HG02798 (cell line): ENCODE measurements at regions not wholly inside any gene's neighbourhood (a gene's known extent, or its start where the extent isn't known, plus 50 kb on each side); places are given as distances from the start of the nearest gene placed in this dataset.

Experiments
- ATAC-seq: cut with Tn5 transposase; IDR thresholded peaks from one replicate; pipeline ENCODE4 v1.9.1; 2021; ENCODE audit warnings: mild to moderate bottlenecking; ENCODE audit not compliant: unreplicated experiment, poor library complexity

GRCh38 chr4:141391771-141392170 lies 171.1 kb downstream of the ZNF330 start:
- no peak for ATAC-seq

DNA sequence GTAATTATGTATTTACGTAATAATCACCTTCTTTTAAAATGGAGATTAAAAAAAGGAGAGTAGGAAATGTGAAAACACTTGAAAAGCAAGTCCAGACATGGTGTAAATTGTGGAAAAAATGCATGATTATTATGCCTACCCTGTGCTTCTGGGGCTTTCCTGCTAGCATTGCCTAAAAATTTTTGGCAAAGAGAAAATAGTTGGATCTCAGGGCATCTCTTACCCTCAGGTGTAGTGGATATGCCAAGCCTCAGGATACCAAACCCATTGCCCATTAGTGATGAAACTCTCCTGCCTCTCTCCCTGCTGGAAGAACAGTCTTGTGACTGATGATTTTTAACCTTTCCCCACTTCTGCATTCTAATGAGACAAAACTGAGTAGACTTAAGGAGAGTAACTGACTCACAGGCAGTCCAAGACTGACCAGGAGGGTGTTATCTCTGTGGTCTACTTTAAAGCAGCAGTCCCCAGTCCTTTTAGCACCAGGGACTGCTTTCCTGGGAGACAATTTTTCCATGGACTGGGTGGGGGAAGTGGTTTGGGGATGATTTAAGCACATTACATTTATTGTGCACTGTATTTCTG lies 174.6 kb downstream of the ZNF330 start:
- ATAC-seq: no peak

GRCh38 chr4:141395919-141396318 lies 175.2 kb downstream of the ZNF330 start:
- no peak for ATAC-seq

- no peak for ATAC-seq
These were observed 182.0 kb downstream of the ZNF330 start for GRCh38 chr4:141402712-141403111.

DNA sequence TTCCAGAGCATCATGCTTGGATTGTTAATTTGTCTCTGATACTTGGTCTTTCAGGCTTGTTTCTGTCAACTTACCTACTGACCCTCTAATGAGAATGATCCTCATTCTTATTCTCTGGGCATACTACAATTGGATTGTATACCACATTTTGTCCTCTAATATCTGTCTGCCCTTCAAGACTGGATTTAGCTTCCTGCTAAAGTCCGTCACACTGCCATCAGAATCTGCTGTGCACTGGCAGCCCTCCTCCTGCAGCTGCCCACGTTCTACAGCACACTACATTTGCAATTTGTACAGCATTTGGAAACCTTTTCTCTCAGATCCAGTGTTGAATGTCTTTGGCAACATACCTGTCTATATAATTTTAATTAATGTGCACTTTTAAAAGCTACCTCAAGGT lies 183.1 kb downstream of the ZNF330 start:
- no peak for ATAC-seq

DNA sequence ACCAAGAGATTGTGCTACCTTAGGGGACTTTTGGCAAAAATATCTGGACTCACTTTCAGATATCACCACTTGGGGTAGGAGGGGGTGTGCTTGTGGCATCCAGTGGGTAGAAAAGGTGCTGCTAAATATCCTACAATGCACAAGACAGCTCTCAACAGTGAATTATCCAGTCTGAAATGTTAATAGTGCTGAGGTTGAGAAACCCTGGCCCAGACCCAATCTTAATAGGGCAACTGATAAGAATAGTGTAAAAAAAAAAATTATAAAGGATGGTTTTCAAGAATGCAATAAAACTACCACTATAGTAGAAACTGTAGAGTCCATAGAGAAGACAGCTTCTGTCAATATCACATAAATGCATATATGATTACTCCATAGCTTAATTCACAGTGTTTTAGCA lies 185.5 kb downstream of the ZNF330 start:
- ATAC-seq: no peak

DNA sequence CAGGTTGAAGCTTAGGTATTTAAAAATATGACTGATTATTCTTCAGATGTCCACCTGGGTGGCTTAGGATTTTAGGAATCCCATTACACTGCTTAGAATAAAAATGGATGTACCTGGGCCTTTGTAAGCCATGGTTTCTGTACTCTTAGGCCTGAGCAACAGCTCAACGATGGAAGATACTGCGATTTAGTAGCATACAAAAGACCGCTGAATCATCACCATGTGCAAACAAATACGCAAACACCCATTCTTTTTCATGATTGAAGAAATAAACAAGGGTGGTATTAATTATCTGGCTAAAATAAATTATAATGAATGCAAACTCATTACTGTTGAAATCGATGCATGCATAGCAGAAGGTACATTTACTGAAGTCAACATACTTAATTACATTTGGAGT lies 188.9 kb downstream of the ZNF330 start:
- no peak for ATAC-seq

- no peak for ATAC-seq
These were observed 190.1 kb downstream of the ZNF330 start for GRCh38 chr4:141410839-141411238.

DNA sequence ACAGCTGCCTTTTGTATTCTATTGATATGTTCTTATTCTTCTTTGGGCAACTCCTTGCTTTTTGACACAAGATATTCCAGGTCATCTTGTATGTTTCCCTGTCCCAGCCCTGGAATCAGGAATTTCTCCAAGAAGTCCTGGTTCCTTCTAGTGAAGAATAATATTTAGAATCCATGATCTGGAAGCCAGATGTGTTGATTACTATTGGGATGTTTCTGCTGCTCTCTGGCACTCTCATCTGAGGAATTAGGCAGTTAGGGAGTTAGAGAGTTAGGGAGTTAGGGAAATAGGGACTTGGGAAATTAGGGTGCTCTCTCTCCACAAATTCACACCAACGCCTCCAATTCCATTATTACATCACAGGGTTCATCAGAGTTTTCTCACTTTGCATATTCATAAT lies 191.2 kb downstream of the ZNF330 start:
- no peak for ATAC-seq

DNA sequence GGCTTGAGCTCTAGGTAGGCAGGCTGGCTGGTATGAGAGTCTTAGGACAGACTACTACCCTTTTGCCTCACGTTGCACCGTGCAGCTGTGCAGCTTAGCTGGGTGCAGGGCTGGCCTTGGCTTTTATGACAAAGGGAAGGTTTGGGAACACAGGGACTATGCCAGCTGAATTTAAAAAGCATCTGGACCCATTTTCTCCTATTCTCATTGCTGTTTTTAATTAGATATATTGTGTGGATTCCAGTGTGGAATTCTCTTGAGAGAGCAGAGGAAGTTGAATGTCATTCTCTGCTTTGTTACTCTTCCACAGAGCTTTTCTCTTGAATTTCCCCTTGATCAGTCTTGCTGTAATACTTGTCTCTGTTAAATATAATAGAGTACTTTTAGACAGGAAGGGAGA lies 192.7 kb downstream of the ZNF330 start:
- ATAC-seq: no peak

- no peak for ATAC-seq
These were observed 195.0 kb downstream of the ZNF330 start for GRCh38 chr4:141415651-141416050.

DNA sequence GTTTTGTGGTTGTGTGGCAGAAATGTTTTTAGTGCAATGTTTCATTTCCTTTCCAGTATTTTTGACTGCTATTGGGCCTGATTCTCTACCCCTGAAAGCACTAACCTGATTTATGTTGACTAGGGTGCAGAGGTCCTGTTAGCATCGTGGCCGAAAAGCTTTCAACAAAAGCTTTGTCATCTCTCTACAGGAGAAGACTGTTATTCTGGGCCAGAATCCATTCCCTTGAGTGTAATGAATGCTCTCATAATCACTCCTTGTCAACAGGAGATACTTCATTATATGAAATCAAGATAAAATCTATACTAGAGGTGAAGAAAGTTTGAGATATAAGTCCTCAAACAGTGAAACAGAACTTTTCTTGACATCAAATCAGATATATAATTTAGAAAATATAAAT lies 195.5 kb downstream of the ZNF330 start:
- ATAC-seq: no peak

DNA sequence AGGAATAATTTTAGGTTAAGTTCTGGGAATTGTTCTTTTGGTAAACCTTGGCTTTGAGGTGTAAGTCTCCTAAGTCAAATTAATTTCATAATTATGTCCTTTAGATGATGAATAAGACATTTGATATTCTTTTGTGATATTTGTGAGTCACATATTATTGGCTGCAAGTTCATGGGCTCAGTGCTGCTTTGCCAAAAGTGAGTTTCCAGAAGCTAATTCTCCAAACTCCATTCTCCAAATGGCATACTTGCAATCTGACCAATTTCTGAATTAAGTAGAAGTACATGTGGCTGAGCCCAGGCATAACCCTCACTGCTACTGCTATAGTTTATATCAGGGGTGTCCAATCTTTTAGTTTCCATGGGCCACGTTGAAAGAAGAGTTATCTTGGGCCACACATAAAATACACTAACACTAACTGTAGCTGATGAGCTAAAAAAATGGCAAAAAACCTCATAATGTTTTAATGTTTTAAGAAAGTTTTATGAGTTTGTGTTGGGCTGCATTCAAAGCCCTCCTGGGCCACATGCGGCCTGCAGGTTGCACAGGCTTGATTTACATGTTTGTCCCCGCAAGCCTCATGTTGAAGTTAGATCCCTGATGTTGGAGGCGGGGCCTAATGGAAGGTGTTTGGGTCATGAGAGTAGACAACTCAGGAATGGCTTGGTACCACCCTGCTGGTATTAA lies 196.1 kb downstream of the ZNF330 start:
- no peak for ATAC-seq

- ATAC-seq: no peak
These were observed 196.7 kb downstream of the ZNF330 start for GRCh38 chr4:141417387-141417786.

GRCh38 chr4:141425124-141425523 lies 204.4 kb downstream of the ZNF330 start:
- ATAC-seq: no peak

GRCh38 chr4:141427726-141428296 lies 207.1 kb downstream of the ZNF330 start:
- ATAC-seq: no peak

DNA sequence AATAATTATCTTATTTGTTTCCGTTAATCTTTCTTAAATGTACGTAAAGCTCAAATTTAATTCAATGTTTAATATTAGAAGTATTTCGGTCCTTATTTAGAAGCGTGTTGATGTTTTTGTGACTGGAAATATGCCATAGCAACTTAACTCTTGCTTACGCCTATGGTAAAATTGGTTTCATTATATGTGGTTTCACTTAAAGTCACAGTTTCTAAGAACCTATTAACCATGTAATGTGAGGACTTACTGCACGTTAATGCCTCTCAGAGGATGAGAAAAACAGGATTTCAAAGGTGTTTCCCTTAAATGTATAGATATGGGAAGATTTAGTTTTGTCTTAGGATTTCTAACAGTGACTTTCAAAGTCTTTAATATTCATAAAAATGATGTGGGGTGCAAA lies 206.4 kb upstream of the IL15 start:
- ATAC-seq: no peak

DNA sequence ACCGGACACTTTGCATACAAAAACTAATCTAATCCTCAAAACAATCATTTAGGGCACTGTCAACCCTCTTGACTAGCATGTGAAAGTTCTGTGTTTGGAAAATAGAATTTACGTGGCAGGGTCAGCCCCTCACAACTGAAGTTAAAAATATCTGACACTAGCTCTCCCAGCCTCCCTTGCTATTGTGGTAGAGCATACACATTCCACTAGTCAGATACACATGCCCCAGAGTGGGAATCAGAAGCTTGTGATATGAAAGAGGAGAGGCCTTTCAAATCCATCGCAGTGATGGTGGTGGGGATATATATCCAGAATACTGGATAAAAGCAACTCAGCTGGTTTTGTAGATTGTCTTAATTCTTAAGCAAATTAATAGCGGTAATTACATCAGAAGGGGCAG lies 205.7 kb upstream of the IL15 start:
- no peak for ATAC-seq

- no peak for ATAC-seq
These were observed 204.2 kb upstream of the IL15 start for GRCh38 chr4:141432000-141432712.

GRCh38 chr4:141435446-141436225 lies 200.7 kb upstream of the IL15 start:
- ATAC-seq: no peak

- ATAC-seq: no peak
These were observed 197.2 kb upstream of the IL15 start for GRCh38 chr4:141439223-141439622.
